ENCODE measurements at regions not wholly inside any gene's neighbourhood (a gene's known extent, or its start where the extent isn't known, plus 50 kb on each side); places are given as distances from the start of the nearest gene placed in this dataset.
"Not testable (repeated sequence)": the region's sequence is repeated elsewhere in the genome, so short reads cannot be mapped to it uniquely, and the experiment has no call there.

- no peak for TF ChIP-seq CTCF (IDR thresholded peaks at IDR 0.05; ENCODE audit: control extremely low read depth, extremely low read depth)
- Histone ChIP-seq H3K36me3 (ENCODE audit: control insufficient read depth in 4 of 4, insufficient read depth in 4 of 4, low read length in 4 of 4) (no peaks in the 10 kb centered on the region), H3K27ac (ENCODE audit: low read depth in 1 of 2, low read length in 1 of 2) (no peak overlapping the region), H3K27me3 (ENCODE audit: control insufficient read depth in 3 of 3, insufficient read depth in 3 of 3, low read length in 2 of 3) (no peaks in the 10 kb centered on the region), H3K4me1 (ENCODE audit: control insufficient read depth in 5 of 5, insufficient read depth in 5 of 5, low read length in 5 of 5) (no peaks in the 10 kb centered on the region), H3K9ac (ENCODE audit: insufficient read depth in 1 of 2, low read length in 2 of 2) (no peak overlapping the region), H3K9me3 (ENCODE audit: control insufficient read depth in 4 of 4, insufficient read depth in 3 of 4, low read length in 3 of 4) (peaks cover 0 to 3% (median 0%) of the 10 kb centered on the region in 4 donors), H3K4me3 (no peak overlapping the region)
- WGBS, 2 donors = 64 to 69% methylated on average over 11 of the region's 11 CpGs
- DNase-seq = no peak
- no peak for ATAC-seq (ENCODE audit: insufficient read depth, low FRiP score)
These were observed 159.9 kb upstream of the EEF2KMT start for GRCh38 chr16:5257462-5257861.

- 38 to 43% methylated on average over 7 of the region's 7 CpGs for WGBS, 2 donors
- Histone ChIP-seq H3K9me3 (ENCODE audit: control insufficient read depth in 4 of 4, insufficient read depth in 3 of 4, low read length in 3 of 4) (peaks cover 0 to 3% (median 0%) of the 10 kb centered on the region in 4 donors), H3K4me3 (no peak overlapping the region), H3K27me3 (ENCODE audit: control insufficient read depth in 3 of 3, insufficient read depth in 3 of 3, low read length in 2 of 3) (no peaks in the 10 kb centered on the region), H3K4me1 (ENCODE audit: control insufficient read depth in 5 of 5, insufficient read depth in 5 of 5, low read length in 5 of 5) (no peaks in the 10 kb centered on the region), H3K9ac (ENCODE audit: insufficient read depth in 1 of 2, low read length in 2 of 2) (no peak overlapping the region), H3K36me3 (ENCODE audit: control insufficient read depth in 4 of 4, insufficient read depth in 4 of 4, low read length in 4 of 4) (no peaks in the 10 kb centered on the region), H3K27ac (ENCODE audit: low read depth in 1 of 2, low read length in 1 of 2) (no peak overlapping the region)
- ATAC-seq (ENCODE audit: insufficient read depth, low FRiP score) (no peak), DNase-seq (no peak)
- no peak for TF ChIP-seq CTCF (IDR thresholded peaks at IDR 0.05; ENCODE audit: control extremely low read depth, extremely low read depth)
These were observed 155.2 kb upstream of the EEF2KMT start for GRCh38 chr16:5252791-5253190.

GRCh38 chr16:5247403-5247802 lies 149.8 kb upstream of the EEF2KMT start:
- H3K36me3 ChIP-seq (ENCODE audit: control insufficient read depth in 4 of 4, insufficient read depth in 4 of 4, low read length in 4 of 4); ATAC-seq (ENCODE audit: insufficient read depth, low FRiP score); H3K4me3 ChIP-seq; DNase-seq; H3K9ac ChIP-seq (ENCODE audit: insufficient read depth in 1 of 2, low read length in 2 of 2); H3K4me1 ChIP-seq (ENCODE audit: control insufficient read depth in 5 of 5, insufficient read depth in 5 of 5, low read length in 5 of 5); H3K27me3 ChIP-seq (ENCODE audit: control insufficient read depth in 3 of 3, insufficient read depth in 3 of 3, low read length in 2 of 3); H3K27ac ChIP-seq (ENCODE audit: low read depth in 1 of 2, low read length in 1 of 2); H3K9me3 ChIP-seq (ENCODE audit: control insufficient read depth in 4 of 4, insufficient read depth in 3 of 4, low read length in 3 of 4): not testable (repeated sequence)
- 56 to 76% methylated on average over 4 of the region's 4 CpGs for WGBS, 2 donors

GRCh38 chr16:5240278-5240626 lies 142.7 kb upstream of the EEF2KMT start:
- not testable (repeated sequence) for H3K36me3 ChIP-seq (ENCODE audit: control insufficient read depth in 4 of 4, insufficient read depth in 4 of 4, low read length in 4 of 4); H3K4me1 ChIP-seq (ENCODE audit: control insufficient read depth in 5 of 5, insufficient read depth in 5 of 5, low read length in 5 of 5); H3K9ac ChIP-seq (ENCODE audit: insufficient read depth in 1 of 2, low read length in 2 of 2); H3K27ac ChIP-seq (ENCODE audit: low read depth in 1 of 2, low read length in 1 of 2); DNase-seq; H3K9me3 ChIP-seq (ENCODE audit: control insufficient read depth in 4 of 4, insufficient read depth in 3 of 4, low read length in 3 of 4); H3K27me3 ChIP-seq (ENCODE audit: control insufficient read depth in 3 of 3, insufficient read depth in 3 of 3, low read length in 2 of 3); ATAC-seq (ENCODE audit: insufficient read depth, low FRiP score); H3K4me3 ChIP-seq
- WGBS, 2 donors = 0 to 2% methylated on average over 4 to 15 of the region's 18 CpGs

All from lung (tissue), 11 donors.